Astrocyte of the cerebellum (primary cell): ENCODE measurements at regions not wholly inside any gene's neighbourhood (a gene's known extent, or its start where the extent isn't known, plus 50 kb on each side); places are given as distances from the start of the nearest gene placed in this dataset.

Experiments used
- DNase-seq: peaks from one replicate; pipeline ENCODE4 v3.0.0-alpha.2; 2011; ENCODE audit warnings: low read depth
- H3K4me3 ChIP-seq: 2 replicates; pipeline ENCODE4 v1.5.1; 2011; ENCODE audit warnings: mild to moderate bottlenecking, low read depth, low read length, moderate library complexity
- CTCF ChIP-seq: IDR thresholded peaks from 2 replicates; pipeline ENCODE4 v1.5.1; 2012; ENCODE audit warnings: low read length, low read depth, moderate library complexity, mild to moderate bottlenecking; ENCODE audit errors: missing control alignments
- in situ Hi-C: cut with HindIII; loops from 2 replicates; pipeline ENCODE4 v1.10.0; 2017; ENCODE audit warnings: low sequenced_read_pairs

- in situ Hi-C loops: no loop called here
- no peak for DNase-seq
- no peak for TF ChIP-seq CTCF
- H3K4me3 ChIP-seq: no peak overlapping the region
These were observed 1048.7 kb downstream of the ADGRL2 start for GRCh38 chr1:82849460-82849859.

DNA sequence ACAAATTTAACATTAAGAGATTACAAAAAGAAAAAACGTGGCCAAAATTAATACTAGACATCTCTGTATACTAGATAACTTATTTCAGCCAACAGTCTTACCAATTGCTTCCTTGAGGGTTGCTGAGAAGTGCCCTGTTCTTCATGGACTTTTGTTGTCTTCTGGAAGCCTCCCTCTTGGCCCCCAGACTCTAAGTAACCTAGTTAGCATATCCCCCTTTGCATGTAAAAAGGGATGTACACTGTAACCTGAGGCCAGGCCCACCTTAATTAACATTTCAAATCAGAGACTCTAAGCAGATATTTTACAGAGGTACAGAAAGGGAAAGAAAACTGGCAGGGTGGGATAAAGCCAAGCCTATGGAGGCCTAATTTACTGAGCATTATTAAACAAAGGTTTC lies 1047.3 kb downstream of the ADGRL2 start:
- no peak for DNase-seq
- in situ Hi-C loops: no loop called here
- no peak overlapping the region for H3K4me3 ChIP-seq
- TF ChIP-seq CTCF: no peak

DNA sequence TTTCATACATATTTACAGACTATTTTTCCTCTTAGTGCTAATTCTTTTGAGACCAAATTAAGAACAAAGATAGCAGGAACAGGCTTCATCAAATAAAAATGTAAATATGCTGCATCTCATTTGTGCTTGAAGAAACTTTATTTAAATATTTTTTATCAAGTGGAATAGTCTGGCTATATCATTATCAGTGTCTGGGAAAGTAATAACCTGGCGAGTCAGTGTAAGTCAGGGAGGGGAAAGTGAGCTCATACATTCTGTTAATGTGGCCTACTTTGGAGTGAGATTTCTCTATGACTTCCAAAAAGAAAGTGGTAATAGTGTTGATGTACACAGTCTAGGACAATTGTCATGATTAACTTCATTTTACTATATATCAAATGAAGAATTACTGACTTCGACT lies 1045.1 kb downstream of the ADGRL2 start:
- in situ Hi-C loops: no loop called here

DNA sequence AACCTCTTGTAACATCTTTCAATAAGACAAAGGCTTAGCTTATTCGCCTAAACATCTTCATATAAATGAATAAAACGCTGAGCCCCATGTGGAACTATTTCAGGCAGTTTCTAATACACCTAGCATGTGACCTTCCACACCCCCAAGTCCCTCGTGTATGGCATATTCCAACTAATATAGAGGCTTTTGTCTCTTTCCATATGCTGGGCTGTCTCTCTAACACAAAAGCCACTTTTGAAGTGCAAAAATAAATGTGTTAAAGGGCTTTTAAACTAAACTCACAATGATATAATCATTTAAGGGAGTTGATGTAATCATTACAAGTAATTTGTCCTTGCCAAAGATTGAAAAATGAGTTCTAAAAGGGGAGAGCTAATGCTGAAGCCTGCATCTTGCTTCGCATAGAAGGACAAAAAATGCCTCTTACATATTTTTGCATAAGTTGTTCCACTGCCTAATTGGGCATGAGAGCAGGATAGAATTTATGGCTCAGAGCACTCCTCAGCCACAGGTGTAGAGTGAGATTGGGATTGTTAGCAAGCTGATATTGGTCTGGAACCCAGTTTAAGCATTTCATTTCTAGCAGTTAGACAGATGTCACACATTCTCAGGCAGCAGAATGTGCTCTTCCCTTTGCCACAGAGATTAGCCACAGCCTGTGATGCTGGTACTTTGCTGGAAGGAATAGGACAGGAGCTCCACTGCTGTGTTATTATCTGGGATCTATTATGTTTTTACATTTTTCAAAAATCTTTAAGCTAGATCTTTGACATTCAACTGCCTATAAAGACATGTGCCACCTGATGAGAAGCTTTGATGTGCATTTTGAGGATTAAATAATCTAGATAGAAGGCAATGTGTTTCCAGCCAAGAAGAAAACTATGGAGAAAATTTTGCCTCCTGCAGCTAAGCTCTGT lies 1044.4 kb downstream of the ADGRL2 start:
- DNase-seq: no peak
- TF ChIP-seq CTCF: no peak
- in situ Hi-C loops: no loop called here
- no peak overlapping the region for H3K4me3 ChIP-seq

More for the DNA sequence above, 1045.1 kb downstream of the ADGRL2 start:
- TF ChIP-seq CTCF: no peak
- DNase-seq: no peak
- H3K4me3 ChIP-seq: no peak overlapping the region

DNA sequence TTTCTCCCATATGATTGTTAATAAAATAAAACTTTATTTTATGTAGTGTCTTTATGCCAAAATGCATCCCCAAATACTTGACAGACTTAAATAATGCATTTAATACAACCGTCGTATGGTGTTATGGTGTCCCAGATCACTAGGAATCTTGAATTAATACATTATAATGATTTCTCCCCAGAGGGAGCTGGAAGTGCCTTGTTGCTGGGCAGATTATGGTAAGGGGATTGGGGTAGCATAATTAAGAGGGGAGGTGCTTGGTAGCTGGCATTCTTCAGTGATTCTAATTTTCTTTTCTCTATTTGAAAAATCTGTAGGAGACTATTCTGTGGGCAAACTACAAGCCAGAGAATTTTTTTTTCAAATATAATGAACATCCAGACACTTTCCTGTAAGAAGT lies 1043.7 kb downstream of the ADGRL2 start:
- no peak overlapping the region for H3K4me3 ChIP-seq
- in situ Hi-C loops: no loop called here
- no peak for TF ChIP-seq CTCF
- DNase-seq: no peak

DNA sequence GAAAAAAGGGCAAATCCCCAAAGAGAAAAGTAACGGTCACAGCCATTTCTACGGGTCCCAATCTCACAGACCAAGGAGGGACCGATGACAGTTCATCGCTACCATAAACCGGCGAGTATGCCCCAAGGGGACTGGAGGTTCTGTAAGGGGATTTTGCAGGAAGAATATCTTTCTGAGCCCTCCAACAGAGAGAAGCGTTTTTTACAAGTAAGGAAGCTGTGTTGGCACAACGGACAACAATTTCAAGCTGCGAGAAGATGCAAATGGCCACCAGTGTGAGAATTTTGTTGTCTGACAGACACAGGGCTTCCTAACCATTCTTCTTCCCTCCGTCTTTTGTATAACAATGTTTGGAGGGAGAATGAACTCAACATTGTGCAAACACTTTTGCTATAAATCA lies 1043.1 kb downstream of the ADGRL2 start:
- TF ChIP-seq CTCF: no peak
- no peak for DNase-seq
- in situ Hi-C loops: no loop called here
- H3K4me3 ChIP-seq: no peak overlapping the region
